HFF-Myc (cell line): ENCODE measurements at regions not wholly inside any gene's neighbourhood (a gene's known extent, or its start where the extent isn't known, plus 50 kb on each side); places are given as distances from the start of the nearest gene placed in this dataset.

ENCODE experiments used
- DNase-seq: peaks from one replicate; pipeline ENCODE4 v3.0.0-alpha.2; 2011; ENCODE audit warnings: low read depth; ENCODE audit errors: extremely low read depth
- H3K4me3 ChIP-seq: replicated peaks from 2 replicates; pipeline ENCODE4 v1.5.1; 2011; ENCODE audit warnings: low read depth, mild to moderate bottlenecking, control low read depth, low read length
- TF ChIP-seq, protein P1 (sequence below): IDR thresholded peaks from 2 replicates; pipeline ENCODE4 v1.5.1; 2012; ENCODE audit warnings: mild to moderate bottlenecking, low read depth, low read length, control low read depth; ENCODE audit errors: missing control alignments

DNA sequence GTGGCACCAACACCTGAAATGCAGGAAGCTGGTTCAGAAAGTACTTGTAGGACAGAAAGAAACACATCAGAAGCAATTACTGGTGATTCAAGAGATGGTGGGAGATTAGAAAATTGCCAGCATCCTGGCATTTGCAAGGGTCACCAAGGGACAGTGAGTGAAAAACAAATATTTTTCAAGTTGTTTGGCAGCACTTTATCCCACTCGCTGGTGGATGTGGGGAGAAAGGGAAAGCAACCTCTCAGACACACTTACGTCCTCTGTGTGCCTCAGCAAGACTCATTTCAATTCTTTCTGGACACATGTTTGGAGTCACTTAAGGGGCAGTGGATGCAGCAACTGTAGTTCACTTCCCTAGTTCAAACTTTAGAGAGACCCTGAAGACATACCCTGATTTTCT is 440.4 kb upstream of the GHITM start:
- DNase-seq: no peak
- no peak overlapping the region for H3K4me3 ChIP-seq
- TF ChIP-seq, protein P1, sequence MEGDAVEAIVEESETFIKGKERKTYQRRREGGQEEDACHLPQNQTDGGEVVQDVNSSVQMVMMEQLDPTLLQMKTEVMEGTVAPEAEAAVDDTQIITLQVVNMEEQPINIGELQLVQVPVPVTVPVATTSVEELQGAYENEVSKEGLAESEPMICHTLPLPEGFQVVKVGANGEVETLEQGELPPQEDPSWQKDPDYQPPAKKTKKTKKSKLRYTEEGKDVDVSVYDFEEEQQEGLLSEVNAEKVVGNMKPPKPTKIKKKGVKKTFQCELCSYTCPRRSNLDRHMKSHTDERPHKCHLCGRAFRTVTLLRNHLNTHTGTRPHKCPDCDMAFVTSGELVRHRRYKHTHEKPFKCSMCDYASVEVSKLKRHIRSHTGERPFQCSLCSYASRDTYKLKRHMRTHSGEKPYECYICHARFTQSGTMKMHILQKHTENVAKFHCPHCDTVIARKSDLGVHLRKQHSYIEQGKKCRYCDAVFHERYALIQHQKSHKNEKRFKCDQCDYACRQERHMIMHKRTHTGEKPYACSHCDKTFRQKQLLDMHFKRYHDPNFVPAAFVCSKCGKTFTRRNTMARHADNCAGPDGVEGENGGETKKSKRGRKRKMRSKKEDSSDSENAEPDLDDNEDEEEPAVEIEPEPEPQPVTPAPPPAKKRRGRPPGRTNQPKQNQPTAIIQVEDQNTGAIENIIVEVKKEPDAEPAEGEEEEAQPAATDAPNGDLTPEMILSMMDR: no peak

DNA sequence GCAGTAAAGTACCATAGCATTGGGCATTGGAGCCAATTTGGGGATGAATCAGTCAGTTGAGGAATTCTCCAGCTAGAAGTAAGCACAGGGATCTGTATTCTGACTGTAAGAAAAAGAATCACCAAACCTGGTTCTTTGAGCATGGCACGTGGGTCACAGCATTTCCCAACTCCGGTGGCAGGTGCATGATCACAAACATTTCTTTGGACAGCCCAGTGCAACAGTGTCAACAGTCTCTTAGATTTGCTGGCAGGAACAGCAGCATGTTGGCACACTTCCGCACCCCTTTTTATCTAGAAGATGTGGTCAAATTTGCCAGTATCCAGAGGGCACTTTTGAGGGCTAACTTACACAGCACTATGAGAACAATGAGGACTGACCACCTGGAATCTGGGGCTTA is 437.5 kb upstream of the GHITM start:
- TF ChIP-seq, protein P1: no peak
- DNase-seq: no peak
- H3K4me3 ChIP-seq: no peak overlapping the region

- no peak for DNase-seq
- TF ChIP-seq, protein P1: no peak
- no peak overlapping the region for H3K4me3 ChIP-seq
These were observed 436.6 kb upstream of the GHITM start for GRCh38 chr10:83702731-83703130.

- TF ChIP-seq, protein P1: no peak
- H3K4me3 ChIP-seq: no peak overlapping the region
- no peak for DNase-seq
These were observed 433.2 kb upstream of the GHITM start for GRCh38 chr10:83706120-83706519.

DNA sequence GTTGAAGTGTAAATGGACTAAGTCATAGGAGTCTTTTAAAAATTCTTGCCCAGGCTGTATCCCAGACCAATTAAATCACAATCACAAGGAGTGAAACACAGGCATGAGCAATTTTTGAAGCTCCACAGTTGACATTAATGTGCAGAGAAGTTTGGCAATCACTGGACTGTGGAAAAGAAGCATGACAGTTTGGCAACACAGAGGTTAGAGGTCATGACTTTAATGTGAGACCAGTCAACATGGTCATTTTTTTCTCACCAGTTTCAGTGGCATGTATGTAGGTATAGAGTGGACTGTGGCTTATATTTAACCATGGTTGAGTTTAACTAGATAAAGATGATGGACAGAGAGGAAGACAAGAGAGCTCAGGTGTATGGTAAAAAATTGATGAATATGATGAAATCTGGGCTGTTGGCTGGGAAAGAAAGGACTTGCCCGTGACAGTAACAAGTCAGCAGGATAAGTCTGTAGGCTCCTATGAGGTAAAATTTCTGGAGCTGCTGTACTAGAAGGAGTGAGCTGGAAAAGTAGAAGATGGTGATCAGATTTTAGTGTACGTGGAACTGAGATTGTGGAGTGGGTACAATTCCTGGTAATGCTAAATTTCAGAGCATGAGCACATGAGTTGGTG is 432.2 kb upstream of the GHITM start:
- TF ChIP-seq, protein P1: no peak
- no peak overlapping the region for H3K4me3 ChIP-seq
- no peak for DNase-seq

GRCh38 chr10:83713423-83713822 is 425.9 kb upstream of the GHITM start:
- DNase-seq: no peak
- no peak overlapping the region for H3K4me3 ChIP-seq
- TF ChIP-seq, protein P1: no peak

- no peak overlapping the region for H3K4me3 ChIP-seq
- DNase-seq: no peak
- TF ChIP-seq, protein P1: no peak
These were observed 416.2 kb upstream of the GHITM start for GRCh38 chr10:83723080-83723479.
